IPS-20b (cell line): ENCODE measurements at regions not wholly inside any gene's neighbourhood (a gene's known extent, or its start where the extent isn't known, plus 50 kb on each side); places are given as distances from the start of the nearest gene placed in this dataset.
"Not testable (repeated sequence)": the region's sequence is repeated elsewhere in the genome, so short reads cannot be mapped to it uniquely, and the experiment has no call there.

ENCODE experiments used
- H3K27ac ChIP-seq: one replicate; pipeline ENCODE4 v1.5.1; 2013; ENCODE audit warnings: low read length
- H3K27me3 ChIP-seq: 2 replicates; pipeline ENCODE4 v1.6.1; 2013; ENCODE audit warnings: mild to moderate bottlenecking, low read length, inconsistent platforms; ENCODE audit not compliant: insufficient read depth
- H3K36me3 ChIP-seq: 2 replicates; pipeline ENCODE4 v1.6.1; 2013; ENCODE audit warnings: low read depth, mild to moderate bottlenecking, inconsistent platforms, low read length, moderate library complexity; ENCODE audit not compliant: insufficient read depth
- H3K4me1 ChIP-seq: 2 replicates; pipeline ENCODE4 v1.6.1; 2013; ENCODE audit warnings: mild to moderate bottlenecking, control low read depth, inconsistent platforms, low read length, moderate library complexity; ENCODE audit not compliant: insufficient read depth
- H3K4me3 ChIP-seq: 2 replicates; pipeline ENCODE4 v1.5.1; 2013; ENCODE audit warnings: mild to moderate bottlenecking, low read length, inconsistent platforms
- H3K9ac ChIP-seq: 2 replicates; pipeline ENCODE4 v1.6.1; 2013; ENCODE audit warnings: low read depth, mild to moderate bottlenecking, inconsistent platforms, low read length, moderate library complexity
- H3K9me3 ChIP-seq: 2 replicates; pipeline ENCODE4 v1.6.1; 2013; ENCODE audit warnings: mild to moderate bottlenecking, low read depth, low read length, inconsistent platforms; ENCODE audit not compliant: insufficient read depth

DNA sequence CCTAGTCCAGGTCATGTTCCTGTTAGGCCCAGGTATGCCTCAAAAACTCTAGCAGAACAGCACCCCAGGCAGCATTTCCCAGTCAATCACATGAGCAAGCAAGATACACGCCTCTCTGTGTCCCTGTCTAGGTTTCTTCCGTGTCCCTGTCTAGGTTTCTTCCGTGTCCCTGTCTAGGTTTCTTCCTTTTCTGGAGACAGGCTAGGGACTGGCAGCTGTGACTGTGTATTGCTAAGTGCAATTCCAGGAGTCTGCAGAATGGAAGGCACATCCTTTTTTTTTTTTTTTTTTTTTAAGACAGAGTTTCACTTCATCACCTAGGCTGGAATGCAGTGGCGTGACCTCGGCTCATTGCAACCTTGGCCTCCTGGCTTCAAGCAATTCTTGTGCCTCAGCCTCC lies 77.6 kb downstream of the SETD4 start:
- Histone ChIP-seq H3K27me3 (no peaks in the 10 kb centered on the region), H3K27ac (no peak overlapping the region), H3K36me3 (no peaks in the 10 kb centered on the region), H3K9ac (no peak overlapping the region), H3K4me1 (no peaks in the 10 kb centered on the region), H3K4me3 (no peak overlapping the region), H3K9me3 (no peaks in the 10 kb centered on the region)

DNA sequence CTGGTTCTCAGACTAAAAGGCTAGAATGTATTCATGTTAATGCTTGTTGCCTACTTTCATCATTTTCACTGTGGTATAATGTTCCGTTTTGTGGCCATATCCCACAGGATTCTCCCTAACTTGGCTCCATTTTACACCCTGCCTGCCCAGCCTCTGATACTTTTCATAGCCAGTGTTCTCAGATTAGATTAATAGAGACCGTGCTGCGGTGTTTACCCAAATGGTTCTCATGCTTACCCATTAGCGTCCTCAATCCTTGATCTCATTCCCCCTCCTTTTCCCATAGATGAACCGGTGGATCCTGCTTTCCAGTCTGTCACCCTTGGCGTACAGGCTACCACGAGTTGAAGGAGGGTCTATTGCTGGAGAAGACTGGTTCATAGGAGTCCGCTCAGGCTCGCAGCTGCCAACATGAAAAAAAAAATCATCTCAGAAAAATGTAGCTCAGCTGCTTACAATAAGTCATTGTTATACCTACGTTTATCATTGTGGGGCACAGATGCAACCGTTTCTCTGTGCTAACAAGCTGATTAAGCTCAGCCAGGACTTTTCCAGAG lies 78.7 kb downstream of the SETD4 start:
- Histone ChIP-seq H3K4me1 (no peaks in the 10 kb centered on the region), H3K9me3 (no peaks in the 10 kb centered on the region), H3K27ac (no peak overlapping the region), H3K27me3 (no peaks in the 10 kb centered on the region), H3K4me3 (no peak overlapping the region), H3K9ac (no peak overlapping the region), H3K36me3 (no peaks in the 10 kb centered on the region)

DNA sequence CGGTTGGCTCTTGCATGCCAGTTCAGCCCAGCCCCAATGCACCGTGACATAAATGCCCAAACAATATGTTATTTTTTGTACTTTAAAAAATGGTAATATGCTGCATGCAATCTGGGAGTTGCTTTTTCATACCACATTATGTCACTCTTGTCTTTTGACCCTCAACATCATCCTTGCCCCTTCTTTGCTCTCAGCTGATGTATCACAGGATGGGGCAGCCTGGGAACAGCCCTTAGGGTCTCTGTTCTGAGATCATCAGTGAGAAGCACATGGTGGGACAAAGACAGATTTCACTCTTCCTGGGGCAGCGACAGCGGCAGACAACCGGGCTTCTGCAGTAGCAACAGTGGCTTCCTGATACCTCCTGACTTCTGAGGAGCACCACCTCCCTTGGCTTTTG lies 79.5 kb downstream of the SETD4 start:
- no peaks in the 10 kb centered on the region for H3K4me1 ChIP-seq
- H3K9me3 ChIP-seq: no peaks in the 10 kb centered on the region
- no peak overlapping the region for H3K9ac ChIP-seq
- H3K4me3 ChIP-seq: no peak overlapping the region
- H3K27me3 ChIP-seq: no peaks in the 10 kb centered on the region
- H3K36me3 ChIP-seq: no peaks in the 10 kb centered on the region
- H3K27ac ChIP-seq: no peak overlapping the region

DNA sequence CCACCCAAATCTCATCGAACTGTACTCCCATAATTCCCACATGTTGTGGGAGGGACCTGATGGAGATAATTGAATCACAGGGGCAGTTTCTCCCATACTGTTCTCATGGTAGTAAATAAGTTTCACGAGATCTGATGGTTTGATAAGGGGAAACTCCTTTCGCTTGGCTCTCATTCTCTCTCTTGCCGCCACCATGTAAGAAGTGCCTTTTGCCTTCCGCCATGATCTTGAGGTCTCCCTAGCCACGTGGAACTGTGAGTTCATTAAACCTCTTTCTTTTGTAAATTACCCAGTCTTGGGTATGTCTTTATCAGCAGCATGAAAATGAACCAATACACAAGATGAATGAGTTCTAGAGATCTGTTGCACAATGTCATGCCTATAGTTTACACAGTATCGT lies 82.5 kb downstream of the SETD4 start:
- H3K27me3 ChIP-seq, H3K4me3 ChIP-seq, H3K4me1 ChIP-seq, H3K27ac ChIP-seq, H3K9ac ChIP-seq, H3K36me3 ChIP-seq, H3K9me3 ChIP-seq: not testable (repeated sequence)

DNA sequence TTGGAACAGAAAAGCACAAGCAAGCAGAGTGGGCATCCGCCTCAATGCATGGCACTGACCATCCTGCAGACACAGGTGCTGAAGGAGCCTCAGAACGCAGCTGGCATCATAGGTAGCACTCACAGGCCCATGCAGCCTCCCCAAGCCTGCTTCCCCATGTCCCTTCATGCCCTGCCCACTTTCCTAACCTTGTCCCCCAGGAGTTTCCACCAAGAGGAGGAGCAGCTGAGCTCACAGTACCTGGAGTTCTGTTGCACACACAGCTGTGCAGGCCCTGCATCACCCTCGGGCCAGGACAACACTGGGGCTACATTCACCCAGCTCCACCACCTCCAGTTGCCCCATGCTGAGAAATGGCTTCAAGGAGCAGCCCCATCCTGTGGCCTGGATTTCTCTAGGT lies 83.4 kb downstream of the SETD4 start:
- Histone ChIP-seq H3K27ac (no peak overlapping the region), H3K9ac (no peak overlapping the region), H3K9me3 (no peaks in the 10 kb centered on the region), H3K36me3 (no peaks in the 10 kb centered on the region), H3K4me3 (no peak overlapping the region), H3K27me3 (no peaks in the 10 kb centered on the region), H3K4me1 (no peaks in the 10 kb centered on the region)

DNA sequence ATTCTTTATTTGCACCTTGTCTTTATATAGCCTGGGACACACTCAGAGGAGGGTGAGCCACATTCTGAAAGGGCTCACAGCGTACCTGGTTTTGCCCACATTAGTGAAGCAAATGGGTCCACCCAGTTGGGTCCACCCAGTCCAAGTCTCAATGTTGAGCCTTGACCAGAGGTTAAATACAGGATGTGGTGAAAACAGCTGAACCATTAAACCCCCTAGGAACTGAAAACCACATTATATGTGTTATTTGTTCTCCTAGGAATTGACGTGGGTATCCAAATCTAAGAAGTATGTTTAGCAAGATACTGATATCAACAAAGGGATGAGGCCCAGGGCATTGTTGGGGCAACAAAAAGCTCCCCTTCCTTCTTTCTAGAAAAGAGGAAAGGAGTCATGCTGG lies 83.8 kb downstream of the SETD4 start:
- no peaks in the 10 kb centered on the region for H3K27me3 ChIP-seq

DNA sequence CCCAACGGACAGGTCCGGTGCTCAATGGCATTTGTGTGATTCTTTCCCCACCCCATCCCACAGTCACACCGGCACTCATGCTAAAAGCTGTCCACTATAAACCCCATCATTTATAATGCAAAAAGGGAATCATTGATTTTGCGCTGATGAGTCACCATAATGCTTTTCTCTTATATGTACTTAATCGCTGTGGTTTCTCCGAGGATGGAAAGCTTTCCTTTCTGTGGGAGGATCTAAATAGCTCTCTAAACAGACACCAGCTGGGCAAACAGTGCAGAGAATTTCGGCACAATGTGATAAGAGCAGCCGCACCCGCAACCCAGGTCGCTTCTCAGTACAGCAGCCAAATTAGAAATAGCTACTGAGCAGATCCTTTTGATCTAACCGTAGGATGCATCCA lies 85.6 kb downstream of the SETD4 start:
- H3K9me3 ChIP-seq: no peaks in the 10 kb centered on the region
- H3K4me3 ChIP-seq: no peak overlapping the region
- H3K4me1 ChIP-seq: no peaks in the 10 kb centered on the region
- H3K27me3 ChIP-seq: no peaks in the 10 kb centered on the region
- no peak overlapping the region for H3K27ac ChIP-seq
- H3K9ac ChIP-seq: no peak overlapping the region
- H3K36me3 ChIP-seq: no peaks in the 10 kb centered on the region

More for the DNA sequence above, 83.8 kb downstream of the SETD4 start:
- Histone ChIP-seq H3K27ac (no peak overlapping the region), H3K9ac (no peak overlapping the region), H3K36me3 (no peaks in the 10 kb centered on the region), H3K4me1 (no peaks in the 10 kb centered on the region), H3K9me3 (no peaks in the 10 kb centered on the region), H3K4me3 (no peak overlapping the region)

DNA sequence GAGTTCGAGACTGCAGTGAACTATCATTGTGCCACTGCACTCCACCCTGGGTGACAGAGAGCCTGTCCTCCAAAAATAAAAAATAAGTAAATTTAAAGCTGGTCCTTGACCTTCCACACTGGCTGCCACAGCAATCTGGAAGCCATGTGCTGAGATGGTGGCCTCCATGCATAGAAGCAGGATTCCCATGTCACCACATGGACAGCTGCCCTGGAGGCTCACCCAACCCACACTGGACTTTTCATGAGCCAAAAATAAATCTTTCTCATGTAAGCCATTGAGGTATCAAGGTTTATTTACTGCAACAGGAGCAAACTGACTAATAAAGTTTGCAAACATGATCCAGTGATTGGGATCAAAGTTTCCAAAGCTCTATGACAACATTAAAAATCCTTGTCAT lies 88.5 kb downstream of the SETD4 start:
- no peak overlapping the region for H3K27ac ChIP-seq
- no peak overlapping the region for H3K4me3 ChIP-seq
- H3K9me3 ChIP-seq: no peaks in the 10 kb centered on the region
- H3K4me1 ChIP-seq: no peaks in the 10 kb centered on the region
- H3K9ac ChIP-seq: no peak overlapping the region
- no peaks in the 10 kb centered on the region for H3K36me3 ChIP-seq
- no peaks in the 10 kb centered on the region for H3K27me3 ChIP-seq

DNA sequence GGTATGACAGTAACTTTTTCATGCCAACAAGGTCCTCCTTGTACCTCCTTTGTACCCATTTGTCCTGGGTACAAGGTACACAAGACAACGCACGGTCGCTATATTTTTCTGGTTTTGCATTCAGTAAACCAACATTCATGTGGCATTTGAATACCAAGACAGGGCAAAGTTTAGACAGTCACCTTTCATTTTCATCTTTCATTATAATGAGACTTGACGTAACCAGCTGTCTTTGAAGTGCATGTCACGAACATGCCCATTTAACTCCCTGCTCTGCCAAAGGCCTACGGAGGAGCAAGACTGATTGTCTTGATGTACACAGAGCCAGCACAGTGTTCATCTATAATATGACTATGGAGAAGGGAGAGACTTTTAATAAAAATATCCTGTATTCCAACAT lies 91.0 kb downstream of the SETD4 start:
- Histone ChIP-seq H3K4me3 (no peak overlapping the region), H3K9me3 (no peaks in the 10 kb centered on the region), H3K27me3 (no peaks in the 10 kb centered on the region), H3K4me1 (no peaks in the 10 kb centered on the region), H3K27ac (no peak overlapping the region), H3K36me3 (no peaks in the 10 kb centered on the region), H3K9ac (no peak overlapping the region)

DNA sequence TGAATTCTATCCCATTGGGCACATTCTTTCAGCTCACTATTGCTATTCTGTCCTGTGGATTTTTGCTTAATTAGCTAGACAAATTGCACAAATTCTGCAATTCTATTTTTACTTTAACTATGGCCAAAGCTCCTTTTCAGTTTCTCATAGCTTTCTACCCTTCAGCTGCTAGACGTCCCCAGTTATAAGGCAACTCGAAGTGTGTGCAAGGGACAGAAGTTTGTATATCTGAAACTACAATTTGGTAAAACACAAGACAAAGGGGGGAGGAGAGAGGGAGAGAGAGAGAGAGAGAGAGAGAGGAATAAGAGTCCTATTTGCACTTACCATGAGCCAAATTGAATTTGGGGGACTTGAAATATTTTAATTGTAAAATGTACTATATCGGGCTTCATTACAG lies 91.8 kb downstream of the SETD4 start:
- Histone ChIP-seq H3K9ac (no peak overlapping the region), H3K4me1 (no peaks in the 10 kb centered on the region), H3K27me3 (no peaks in the 10 kb centered on the region), H3K27ac (no peak overlapping the region), H3K36me3 (no peaks in the 10 kb centered on the region), H3K4me3 (no peak overlapping the region), H3K9me3 (no peaks in the 10 kb centered on the region)

DNA sequence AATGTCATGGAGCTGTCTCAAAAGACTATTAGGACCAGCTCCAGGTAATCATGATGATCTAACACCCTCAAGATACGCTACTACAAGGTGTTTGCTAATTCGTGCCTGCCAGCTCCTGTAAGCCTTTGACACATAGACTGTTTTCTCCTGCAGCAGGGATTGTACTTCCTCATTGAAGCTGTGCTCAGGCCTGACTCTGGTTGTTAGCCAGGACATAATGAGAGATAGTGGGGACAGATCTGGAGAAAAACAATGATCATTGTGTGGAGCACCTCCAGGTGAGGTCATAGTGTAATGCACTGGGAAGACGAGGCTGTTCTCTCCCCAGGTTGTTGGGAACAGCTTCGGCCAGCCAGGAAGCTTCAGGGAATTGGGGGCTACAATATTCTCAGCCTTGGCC lies 94.6 kb downstream of the SETD4 start:
- Histone ChIP-seq H3K4me1 (no peaks in the 10 kb centered on the region), H3K27me3 (no peaks in the 10 kb centered on the region), H3K9ac (no peak overlapping the region), H3K4me3 (no peak overlapping the region), H3K36me3 (no peaks in the 10 kb centered on the region), H3K27ac (no peak overlapping the region), H3K9me3 (no peaks in the 10 kb centered on the region)

DNA sequence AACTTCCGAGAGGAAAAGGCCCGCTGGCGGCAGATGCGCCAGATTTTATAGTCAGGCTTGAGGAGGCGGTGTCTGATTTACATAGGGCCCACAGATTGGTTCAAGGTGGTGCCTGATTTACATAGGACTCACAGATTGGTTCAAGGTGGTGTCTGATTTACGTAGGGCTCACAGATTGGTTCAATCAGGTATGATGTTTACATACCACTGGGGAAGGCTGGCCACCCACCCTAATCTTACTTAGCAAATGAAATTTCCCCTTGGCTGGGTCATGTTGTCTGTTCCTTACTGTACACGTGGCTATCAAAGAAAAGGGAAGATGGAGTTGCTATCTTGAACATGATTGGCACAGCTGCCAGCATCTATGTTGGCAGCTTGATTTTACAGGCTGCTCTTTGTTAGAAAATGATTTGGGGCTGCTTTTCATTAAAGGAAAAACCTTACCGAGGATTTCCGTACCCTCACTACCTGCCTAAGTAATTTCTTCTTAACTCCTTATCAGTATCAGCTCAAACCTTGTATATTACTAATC lies 96.3 kb downstream of the SETD4 start:
- no peaks in the 10 kb centered on the region for H3K4me1 ChIP-seq
- no peaks in the 10 kb centered on the region for H3K27me3 ChIP-seq

More for the DNA sequence above, 96.3 kb downstream of the SETD4 start:
- Histone ChIP-seq H3K27ac (no peak overlapping the region), H3K36me3 (no peaks in the 10 kb centered on the region), H3K9ac (no peak overlapping the region), H3K4me3 (no peak overlapping the region), H3K9me3 (no peaks in the 10 kb centered on the region)
